GM12878 (cell line): ENCODE measurements at regions not wholly inside any gene's neighbourhood (a gene's known extent, or its start where the extent isn't known, plus 50 kb on each side); places are given as distances from the start of the nearest gene placed in this dataset.

Source experiments
- ATAC-seq: fragments of 200-7000 bp; cut with Tn5 transposase; 3 replicates; pipeline ENCODE4 v1.9.1; 2020; ENCODE audit warnings: mild to moderate bottlenecking, moderate library complexity
- BruUV-seq: library from RNA; stranded (reverse); fragments of 400-500 nt; replicated peaks from 2 replicates; lab custom pipeline; 2021; lab: Mats Ljungman, UMichigan
- CTCF ChIA-PET: fragments of 300-600 bp; sonication (Branson Sonifier 250); formaldehyde crosslinking; extraction: SDS; loops from one replicate; lab custom pipeline; 2021; ENCODE audit warnings: inconsistent platforms; lab: Yijun Ruan, JAX
- POLR2A ChIA-PET: fragments of 350-600 bp; formaldehyde crosslinking; extraction: SDS; loops from one replicate; lab custom pipeline; 2021; ENCODE audit warnings: inconsistent platforms; lab: Charles Lee
- RAD21 ChIA-PET: fragments of 300-600 bp; sonication (Branson Sonifier 250); formaldehyde crosslinking; loops from one replicate; lab custom pipeline; 2023; ENCODE audit warnings: antibody characterized with exemption; ENCODE audit not compliant: unreplicated experiment; lab: Charles Lee
- SMC1A ChIA-PET: fragments of 300-600 bp; sonication (Branson Sonifier 250); formaldehyde crosslinking; loops from one replicate; lab custom pipeline; 2023; ENCODE audit not compliant: unreplicated experiment, uncharacterized antibody; lab: Charles Lee
- DNase-seq: peaks from one replicate; pipeline ENCODE4 v3.0.0-alpha.2; 2011; ENCODE audit warnings: low read depth, low spot score
- FAIRE-seq: peaks from 3 replicates; lab custom pipeline; 2011; peaks lifted over from hg19 to GRCh38; lab: Jason Lieb, UNC
- H2AFZ ChIP-seq: 2 replicates; pipeline ENCODE4 v1.6.0; 2011; ENCODE audit warnings: low read depth, low read length, control low read depth; ENCODE audit not compliant: control insufficient read depth
- H3K27ac ChIP-seq: 2 replicates; pipeline ENCODE4 v1.5.1; 2011; ENCODE audit warnings: control low read depth; ENCODE audit not compliant: control insufficient read depth, insufficient read depth
- H3K27me3 ChIP-seq, 2 experiments: replicated peaks in 1 of 2; 2 replicates each; pipeline versions ENCODE4 v1.6.0 to v1.6.1; 2011; ENCODE audit warnings: low read length in 1 of 2; ENCODE audit not compliant: control insufficient read depth in 2 of 2, insufficient read depth in 2 of 2
- H3K36me3 ChIP-seq, 2 experiments: 2 replicates each; pipeline ENCODE4 v1.5.1; 2011; ENCODE audit warnings: low read length in 1 of 2; ENCODE audit not compliant: control insufficient read depth in 2 of 2, insufficient read depth in 2 of 2
- H3K4me1 ChIP-seq: 2 replicates; pipeline ENCODE4 v1.6.1; 2011; ENCODE audit warnings: mild to moderate bottlenecking, low read length, moderate library complexity, mixed read lengths; ENCODE audit not compliant: control insufficient read depth, insufficient read depth
- H3K4me2 ChIP-seq: 2 replicates; pipeline ENCODE4 v1.6.0; 2011; ENCODE audit warnings: control low read depth; ENCODE audit not compliant: control insufficient read depth, insufficient read depth
- H3K4me3 ChIP-seq: fragments of 200-600 bp; sonication (generic); 2 replicates; pipeline ENCODE4 v1.5.1; 2016
- H3K79me2 ChIP-seq: 2 replicates; pipeline ENCODE4 v1.6.0; 2011; ENCODE audit warnings: low read length; ENCODE audit not compliant: control insufficient read depth, insufficient read depth
- H3K9ac ChIP-seq: 2 replicates; pipeline ENCODE4 v1.8.0; 2011; ENCODE audit warnings: low read length, control low read depth, mixed read lengths; ENCODE audit not compliant: control insufficient read depth, insufficient read depth
- H3K9me3 ChIP-seq: replicated peaks from 3 replicates; pipeline ENCODE4 v1.5.1; 2011; ENCODE audit warnings: mild to moderate bottlenecking, low read length; ENCODE audit not compliant: control insufficient read depth, insufficient read depth
- H4K20me1 ChIP-seq: 2 replicates; pipeline ENCODE4 v1.6.0; 2011; ENCODE audit not compliant: control insufficient read depth, insufficient read depth
- CEBPB ChIP-seq, 2 experiments: fragments of 150-350 bp in 1 of 2; IDR thresholded peaks; 2 replicates each; pipeline ENCODE4 v1.6.1; 2012 to 2014; ENCODE audit warnings: low read depth in 2 of 2, low read length in 2 of 2, borderline replicate concordance in 1 of 2, inconsistent platforms in 1 of 2
- IKZF2 ChIP-seq, 2 experiments: fragments of 450-650 bp; IDR thresholded peaks; 2 replicates each; pipeline ENCODE4 v1.6.1; 2017; ENCODE audit warnings: mild to moderate bottlenecking in 2 of 2, moderate library complexity in 2 of 2
- ZBTB40 ChIP-seq: fragments of 450-650 bp; IDR thresholded peaks from 2 replicates; pipeline ENCODE4 v1.6.1; 2016; ENCODE audit warnings: mild to moderate bottlenecking, moderate library complexity, borderline replicate concordance
- WGBS: methylation state at CpG from one replicate; pipeline ENCODE4 v1.1.6; 2016; ENCODE audit warnings: low lambda C conversion rate; ENCODE audit not compliant: insufficient replicate concordance, insufficient coverage; ENCODE audit errors: missing lambda C conversion rate; 5-methylcytosine and 5-hydroxymethylcytosine counted together
- in situ Hi-C: fragments of 300-500 bp; cut with MboI; formaldehyde crosslinking; loops from 9 replicates; pipeline ENCODE4 v1.14.3; 2018; ENCODE audit warnings: mixed read lengths
- intact Hi-C: fragments of 100-400 bp; cut with micrococcal nuclease; formaldehyde crosslinking; loops from one replicate; pipeline ENCODE4 v1.14.2; 2022; ENCODE audit not compliant: unreplicated experiment

DNA sequence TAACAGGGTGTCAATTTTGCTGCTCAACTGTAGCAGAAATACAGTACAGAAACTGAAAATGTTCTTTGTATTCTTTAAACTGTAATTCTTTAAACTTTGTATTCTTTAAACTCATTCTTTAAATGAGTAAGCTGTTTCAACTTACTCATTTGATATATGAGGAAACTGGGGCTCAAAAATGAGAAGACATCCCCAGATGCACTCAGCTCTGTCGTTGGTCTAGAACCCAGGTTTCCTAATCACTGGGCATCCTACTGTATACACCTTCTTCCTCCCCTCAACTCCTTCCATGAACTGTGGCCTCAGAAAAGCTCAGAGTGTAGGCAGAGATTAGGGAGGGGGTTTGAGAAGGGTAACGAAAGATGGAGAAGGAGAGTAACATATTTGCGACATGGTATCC, 136.5 kb upstream of the MAST4 start:
- Histone ChIP-seq H3K27ac (no peak overlapping the region), H3K79me2 (no peaks in the 10 kb centered on the region)
- BruUV-seq: no TSS peak
- no peak for DNase-seq
- FAIRE-seq: no peak
- TF ChIP-seq IKZF2 (IDR thresholded peaks at IDR 0.05): no peak
- TF ChIP-seq ZBTB40: no peak
- TF ChIP-seq, all 136 proteins: peak for 0
- Histone ChIP-seq H2AFZ (no peak overlapping the region), H3K9me3 (no peaks in the 10 kb centered on the region), H3K27me3 (no peaks in the 10 kb centered on the region), H3K4me1 (no peaks in the 10 kb centered on the region), H3K4me3 (no peak overlapping the region), H3K4me2 (no peak overlapping the region), H4K20me1 (no peaks in the 10 kb centered on the region), H3K36me3 (no peaks in the 10 kb centered on the region), H3K9ac (no peak overlapping the region)
- WGBS: 60% methylated on average over 3 of the region's 3 CpGs
- SMC1A ChIA-PET: no interaction called here
- ATAC-seq: no peak
- intact Hi-C loops: no loop called here
- in situ Hi-C loops: no loop called here
- POLR2A ChIA-PET: no interaction called here
- CTCF ChIA-PET: no interaction called here
- RAD21 ChIA-PET: no interaction called here

DNA sequence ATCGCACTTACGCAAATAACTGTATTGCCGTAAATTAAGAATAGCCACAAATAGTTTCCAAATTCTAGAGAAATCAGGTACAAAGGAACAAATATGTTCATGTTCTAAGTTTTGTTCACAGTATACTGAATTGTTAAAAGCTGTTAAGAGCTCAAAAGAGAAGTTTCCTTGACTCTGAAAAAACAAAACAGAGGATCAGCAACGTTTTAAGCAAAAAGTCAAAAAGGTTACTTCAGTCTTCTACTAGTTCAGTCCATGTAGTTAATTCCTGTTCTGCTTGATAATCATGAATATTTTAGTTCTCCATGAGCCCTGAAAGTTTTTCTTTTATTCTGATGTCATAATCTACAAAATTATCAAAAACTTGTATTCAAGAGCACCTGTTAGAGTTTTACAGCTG, 128.6 kb upstream of the MAST4 start:
- ATAC-seq (no peak), FAIRE-seq (no peak), DNase-seq (no peak)
- ChIA-PET CTCF (no interaction called here), RAD21 (no interaction called here)
- H3K4me3 ChIP-seq: no peak overlapping the region
- no peak overlapping the region for H3K27ac ChIP-seq
- in situ Hi-C loops: no loop called here
- no peak overlapping the region for H3K4me2 ChIP-seq
- H3K9me3 ChIP-seq: no peaks in the 10 kb centered on the region; the same call in 2 of the 3 replicates
- H3K4me1 ChIP-seq: no peaks in the 10 kb centered on the region
- H3K9ac ChIP-seq: no peak overlapping the region
- no TSS peak for BruUV-seq
- no peaks in the 10 kb centered on the region for H3K79me2 ChIP-seq
- intact Hi-C loops: no loop called here
- WGBS: 70% methylated on average over 4 of the region's 4 CpGs
- no peaks in the 10 kb centered on the region for H3K36me3 ChIP-seq
- H2AFZ ChIP-seq: no peak overlapping the region
- H3K27me3 ChIP-seq: no peaks in the 10 kb centered on the region
- TF ChIP-seq CEBPB (IDR thresholded peaks at IDR 0.05; ENCODE audit: borderline replicate concordance in 1 of 2, low read depth in 2 of 2, low read length in 2 of 2): no peak
- TF ChIP-seq, all 136 proteins: peak for 0
- SMC1A ChIA-PET: interaction anchor here (1.1 kb wide), 1 partner anchor 69 kb away, joined by 3 read pairs; no protein-coding TSS in a partner anchor
- POLR2A ChIA-PET: no interaction called here
- H4K20me1 ChIP-seq: no peaks in the 10 kb centered on the region
